ENCODE measurements at regions not wholly inside any gene's neighbourhood (a gene's known extent, or its start where the extent isn't known, plus 50 kb on each side); places are given as distances from the start of the nearest gene placed in this dataset.

- no peak for ATAC-seq
- Histone ChIP-seq H3K4me1 (ENCODE audit: control insufficient read depth in 1 of 2, insufficient read depth in 2 of 2, low read length in 2 of 2) (peaks cover 17 to 50% of the 10 kb centered on the region in 2 experiments; a peak in 3 of 4 replicates), H3K4me2 (ENCODE audit: low read length) (no peak overlapping the region), H4K20me1 (ENCODE audit: insufficient read depth) (no peaks in the 10 kb centered on the region), H3K9me3 (ENCODE audit: control insufficient read depth in 1 of 2, insufficient read depth in 1 of 2, low read depth in 1 of 2, low read length in 2 of 2) (no peaks in the 10 kb centered on the region), H3K79me2 (ENCODE audit: insufficient read depth, low read length) (no peaks in the 10 kb centered on the region), H3K9ac (ENCODE audit: low read length) (no peak overlapping the region), H3K36me3 (ENCODE audit: control insufficient read depth in 1 of 2, insufficient read depth in 2 of 2, low read length in 2 of 2) (no peaks in the 10 kb centered on the region), H3K27ac (ENCODE audit: low read depth, low read length) (no peak overlapping the region), H2AFZ (ENCODE audit: low read depth, low read length, poor library complexity, severe bottlenecking) (no peak overlapping the region), H3K4me3 (replicated peaks in 1 of 2; ENCODE audit: low read depth in 1 of 2, low read length in 2 of 2) (no peak overlapping the region), H3K9me2 (ENCODE audit: insufficient read depth) (no peaks in the 10 kb centered on the region), H3K27me3 (ENCODE audit: insufficient read depth, low read length) (no peaks in the 10 kb centered on the region)
- POLR2A ChIA-PET = interaction anchor here (0.5 kb wide), 1 partner anchor 61 kb away, joined by 3 read pairs; no protein-coding TSS in a partner anchor
- intact Hi-C loops (cut with micrococcal nuclease) = no loop called here
- DNase-seq (ENCODE audit: low read depth, low spot score) = no peak
- RAD21 ChIA-PET (ENCODE audit: low non-redundant PET in 1 of 2, low total read pairs in 2 of 2, uncharacterized antibody in 2 of 2, unreplicated experiment in 2 of 2) = no interaction called here
- no TSS peak for BruUV-seq (replicated peaks)
- CTCF ChIA-PET = no interaction called here
- TF ChIP-seq JUND (IDR thresholded peaks at IDR 0.05) (no peak), SIN3A (IDR thresholded peaks at IDR 0.05; ENCODE audit: low read depth) (no peak), POLR2AphosphoS5 (IDR thresholded peaks at IDR 0.05; ENCODE audit: low read depth, low read length) (no peak), FOSL1 (IDR thresholded peaks at IDR 0.05; ENCODE audit: low read depth) (no peak), ZNF274 (IDR thresholded peaks at IDR 0.05; ENCODE audit: low read depth, low read length) (no peak), EGR1 (IDR thresholded peaks at IDR 0.05; ENCODE audit: low read depth) (no peak), EZH2 (IDR thresholded peaks at IDR 0.05) (no peak), EZH2phosphoT487 (IDR thresholded peaks at IDR 0.05; ENCODE audit: borderline replicate concordance) (no peak)
Measured at GRCh38 chr9:129420721-129421120, 200.2 kb downstream of the C9orf50 start.

GRCh38 chr9:129419382-129419899 is 201.5 kb downstream of the C9orf50 start:
- RAD21 ChIA-PET (ENCODE audit: low non-redundant PET in 1 of 2, low total read pairs in 2 of 2, uncharacterized antibody in 2 of 2, unreplicated experiment in 2 of 2) = no interaction called here
- no peak for DNase-seq (ENCODE audit: low read depth, low spot score)
- Histone ChIP-seq H3K36me3 (ENCODE audit: control insufficient read depth in 1 of 2, insufficient read depth in 2 of 2, low read length in 2 of 2) (no peaks in the 10 kb centered on the region), H3K9me3 (ENCODE audit: control insufficient read depth in 1 of 2, insufficient read depth in 1 of 2, low read depth in 1 of 2, low read length in 2 of 2) (no peaks in the 10 kb centered on the region), H3K27ac (ENCODE audit: low read depth, low read length) (no peak overlapping the region), H3K4me2 (ENCODE audit: low read length) (no peak overlapping the region), H3K9ac (ENCODE audit: low read length) (no peak overlapping the region), H2AFZ (ENCODE audit: low read depth, low read length, poor library complexity, severe bottlenecking) (peak overlapping the region; percentile 41), H3K9me2 (ENCODE audit: insufficient read depth) (no peaks in the 10 kb centered on the region), H3K4me3 (replicated peaks in 1 of 2; ENCODE audit: low read depth in 1 of 2, low read length in 2 of 2) (no peak overlapping the region), H3K4me1 (ENCODE audit: control insufficient read depth in 1 of 2, insufficient read depth in 2 of 2, low read length in 2 of 2) (peaks cover 27 to 62% of the 10 kb centered on the region in 2 experiments), H3K27me3 (ENCODE audit: insufficient read depth, low read length) (no peaks in the 10 kb centered on the region), H4K20me1 (ENCODE audit: insufficient read depth) (no peaks in the 10 kb centered on the region), H3K79me2 (ENCODE audit: insufficient read depth, low read length) (no peaks in the 10 kb centered on the region)
- ATAC-seq = peak; percentile 27; the same call in 1 of the 2 replicates
- CTCF ChIA-PET = no interaction called here
- BruUV-seq (replicated peaks) = no TSS peak
- POLR2A ChIA-PET = interaction anchor here (1.4 kb wide), 1 partner anchor 241 kb away, joined by 4 read pairs; the partner anchor contains the start of gene IER5L
- intact Hi-C loops (cut with micrococcal nuclease) = no loop called here
- TF ChIP-seq ELF1 (IDR thresholded peaks at IDR 0.05; ENCODE audit: borderline replicate concordance, low read depth) (no peak), RAD21 (IDR thresholded peaks at IDR 0.05; ENCODE audit: low read depth) (no peak), TCF7L2 (IDR thresholded peaks at IDR 0.05; ENCODE audit: borderline replicate concordance, extremely low read depth, insufficient read depth, insufficient read length) (no peak), ZBTB33 (IDR thresholded peaks at IDR 0.05; ENCODE audit: extremely low read depth, insufficient replicate concordance, low read length) (no peak), REST (IDR thresholded peaks at IDR 0.05; ENCODE audit: low read depth) (no peak), EGR1 (IDR thresholded peaks at IDR 0.05; ENCODE audit: low read depth) (no peak), EZH2 (IDR thresholded peaks at IDR 0.05) (no peak), POLR2A (IDR thresholded peaks at IDR 0.05; ENCODE audit: borderline replicate concordance, extremely low read depth, insufficient read depth, insufficient read length) (no peak), SIN3A (IDR thresholded peaks at IDR 0.05; ENCODE audit: low read depth) (no peak), ZFX (IDR thresholded peaks at IDR 0.05) (no peak), POLR2AphosphoS5 (IDR thresholded peaks at IDR 0.05; ENCODE audit: low read depth, low read length) (no peak), ZNF274 (IDR thresholded peaks at IDR 0.05; ENCODE audit: low read depth, low read length) (no peak), JUND (IDR thresholded peaks at IDR 0.05) (no peak), CEBPB (IDR thresholded peaks at IDR 0.05; ENCODE audit: low read depth) (no peak)
